ENCODE measurements at regions not wholly inside any gene's neighbourhood (a gene's known extent, or its start where the extent isn't known, plus 50 kb on each side); places are given as distances from the start of the nearest gene placed in this dataset.

- Histone ChIP-seq H3K27me3 (no peaks in the 10 kb centered on the region), H3K4me1 (ENCODE audit: low read depth) (no peaks in the 10 kb centered on the region), H3K4me3 (no peak overlapping the region), H3K9me3 (ENCODE audit: low read depth) (no peaks in the 10 kb centered on the region), H3K36me3 (no peaks in the 10 kb centered on the region), H3K27ac (no peak overlapping the region)
- TF ChIP-seq CTCF (IDR thresholded peaks at IDR 0.05; ENCODE audit: low read depth, low read length) = no peak
- no peak for DNase-seq (ENCODE audit: low read depth in 1 of 2, low spot score in 1 of 2)
Measured at GRCh38 chr2:8277921-8278571, 403.8 kb upstream of the ID2 start.

DNA sequence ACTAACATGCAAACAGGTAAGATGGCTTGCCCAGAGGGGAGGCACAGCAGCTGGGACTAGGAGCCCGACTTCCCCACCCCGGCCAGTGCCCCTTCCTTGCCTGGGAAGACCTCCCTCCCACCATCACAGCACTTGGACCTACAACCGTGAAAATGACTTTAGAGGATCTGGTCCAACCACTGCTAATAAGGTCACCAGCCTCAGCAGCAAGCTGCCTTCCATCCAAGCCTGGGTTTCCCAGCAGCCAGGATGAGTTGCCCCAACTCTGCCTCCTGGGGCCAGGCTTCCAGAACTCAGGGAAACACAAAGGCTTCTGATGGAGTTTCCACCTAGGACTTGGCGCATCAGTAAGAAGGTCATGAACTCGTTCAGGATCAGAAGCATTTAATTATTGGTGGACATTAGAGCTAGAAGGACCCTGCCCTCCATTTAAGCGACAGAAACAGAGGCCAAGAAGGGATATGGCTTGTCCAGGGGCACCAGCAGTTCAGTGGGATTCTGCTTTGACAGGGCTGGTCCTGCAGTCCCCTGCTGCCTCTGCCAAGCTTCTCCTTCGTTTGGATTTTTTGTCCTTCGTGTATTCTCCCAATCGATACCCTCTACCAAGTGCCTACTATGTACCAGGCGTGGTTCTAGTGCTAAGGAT lies 403.0 kb upstream of the ID2 start:
- H3K4me3 ChIP-seq = no peak overlapping the region
- TF ChIP-seq CTCF (IDR thresholded peaks at IDR 0.05; ENCODE audit: low read depth, low read length) = no peak

GRCh38 chr2:8279506-8279905 lies 402.4 kb upstream of the ID2 start:
- Histone ChIP-seq H3K9me3 (ENCODE audit: low read depth) (no peaks in the 10 kb centered on the region), H3K36me3 (no peaks in the 10 kb centered on the region), H3K4me1 (ENCODE audit: low read depth) (no peaks in the 10 kb centered on the region), H3K4me3 (no peak overlapping the region), H3K27ac (no peak overlapping the region), H3K27me3 (no peaks in the 10 kb centered on the region)
- no peak for TF ChIP-seq CTCF (IDR thresholded peaks at IDR 0.05; ENCODE audit: low read depth, low read length)
- DNase-seq (ENCODE audit: low read depth in 1 of 2, low spot score in 1 of 2) = no peak

More for the DNA sequence above, 403.0 kb upstream of the ID2 start:
- H3K4me1 ChIP-seq (ENCODE audit: low read depth) = no peaks in the 10 kb centered on the region
- peak in 1 of 2 donors; percentile 2 for DNase-seq (ENCODE audit: low read depth in 1 of 2, low spot score in 1 of 2)
- H3K27me3 ChIP-seq = no peaks in the 10 kb centered on the region
- H3K9me3 ChIP-seq (ENCODE audit: low read depth) = no peaks in the 10 kb centered on the region
- H3K36me3 ChIP-seq = no peaks in the 10 kb centered on the region
- no peak overlapping the region for H3K27ac ChIP-seq

- Histone ChIP-seq H3K4me1 (ENCODE audit: low read depth) (no peaks in the 10 kb centered on the region), H3K27ac (no peak overlapping the region), H3K9me3 (ENCODE audit: low read depth) (no peaks in the 10 kb centered on the region), H3K36me3 (no peaks in the 10 kb centered on the region), H3K27me3 (no peaks in the 10 kb centered on the region), H3K4me3 (no peak overlapping the region)
- no peak for DNase-seq (ENCODE audit: low read depth in 1 of 2, low spot score in 1 of 2)
- TF ChIP-seq CTCF (IDR thresholded peaks at IDR 0.05; ENCODE audit: low read depth, low read length) = no peak
Measured at GRCh38 chr2:8281234-8281633, 400.6 kb upstream of the ID2 start.

- TF ChIP-seq CTCF (IDR thresholded peaks at IDR 0.05; ENCODE audit: low read depth, low read length) = no peak
Measured at GRCh38 chr2:8281950-8282857, 399.7 kb upstream of the ID2 start.

More at GRCh38 chr2:8281950-8282857, 399.7 kb upstream of the ID2 start:
- Histone ChIP-seq H3K4me3 (no peak overlapping the region), H3K27ac (no peak overlapping the region), H3K36me3 (no peaks in the 10 kb centered on the region), H3K4me1 (ENCODE audit: low read depth) (no peaks in the 10 kb centered on the region), H3K27me3 (no peaks in the 10 kb centered on the region), H3K9me3 (ENCODE audit: low read depth) (no peaks in the 10 kb centered on the region)
- DNase-seq (ENCODE audit: low read depth in 1 of 2, low spot score in 1 of 2) = no peak
